ENCODE measurements at regions not wholly inside any gene's neighbourhood (a gene's known extent, or its start where the extent isn't known, plus 50 kb on each side); places are given as distances from the start of the nearest gene placed in this dataset.
A peak's percentile ranks its signal among the peaks of the same experiment; 100 is the strongest.

- no peaks in the 10 kb centered on the region for H3K9me3 ChIP-seq (ENCODE audit: control insufficient read depth in 2 of 3, insufficient read depth in 1 of 3, low read length in 3 of 3)
- H3K36me3 ChIP-seq (ENCODE audit: control insufficient read depth in 2 of 3, insufficient read depth in 3 of 3, low read length in 3 of 3): no peaks in the 10 kb centered on the region
- FAIRE-seq: no peak
Measured at GRCh38 chr2:184507254-184507653, 91.1 kb upstream of the ZNF804A start.

GRCh38 chr2:184517402-184517801 lies 80.9 kb upstream of the ZNF804A start:
- no peak for TF ChIP-seq CTCF (IDR thresholded peaks at IDR 0.05; ENCODE audit: borderline replicate concordance, extremely low read depth, insufficient read depth)
- no peaks in the 10 kb centered on the region for H3K4me1 ChIP-seq (ENCODE audit: control insufficient read depth in 2 of 3, insufficient read depth in 2 of 3, low read depth in 1 of 3, low read length in 3 of 3)
- H3K9me3 ChIP-seq (ENCODE audit: control insufficient read depth in 2 of 3, insufficient read depth in 1 of 3, low read length in 3 of 3): no peaks in the 10 kb centered on the region
- no peak overlapping the region for H3K9ac ChIP-seq (ENCODE audit: low read length in 3 of 3)
- H3K4me3 ChIP-seq (ENCODE audit: low read length in 3 of 3): no peak overlapping the region
- H3K27me3 ChIP-seq (ENCODE audit: control insufficient read depth, insufficient read depth, low read length): no peaks in the 10 kb centered on the region
- H3K36me3 ChIP-seq (ENCODE audit: control insufficient read depth in 2 of 3, insufficient read depth in 3 of 3, low read length in 3 of 3): no peaks in the 10 kb centered on the region
- intact Hi-C loops (cut with DNase I): no loop called here
- DNase-seq (no peak), FAIRE-seq (no peak)
- no peak overlapping the region for H3K27ac ChIP-seq (ENCODE audit: low read depth in 2 of 2, low read length in 2 of 2)

More at GRCh38 chr2:184507254-184507653, 91.1 kb upstream of the ZNF804A start:
- Histone ChIP-seq H3K27me3 (ENCODE audit: control insufficient read depth, insufficient read depth, low read length) (no peaks in the 10 kb centered on the region), H3K4me3 (ENCODE audit: low read length in 3 of 3) (no peak overlapping the region), H3K9ac (ENCODE audit: low read length in 3 of 3) (no peak overlapping the region), H3K27ac (ENCODE audit: low read depth in 2 of 2, low read length in 2 of 2) (no peak overlapping the region), H3K4me1 (ENCODE audit: control insufficient read depth in 2 of 3, insufficient read depth in 2 of 3, low read depth in 1 of 3, low read length in 3 of 3) (no peaks in the 10 kb centered on the region)
- intact Hi-C loops (cut with DNase I): no loop called here
- no peak for DNase-seq
- TF ChIP-seq CTCF (IDR thresholded peaks at IDR 0.05; ENCODE audit: borderline replicate concordance, extremely low read depth, insufficient read depth): no peak

- TF ChIP-seq CTCF (IDR thresholded peaks at IDR 0.05; ENCODE audit: borderline replicate concordance, extremely low read depth, insufficient read depth): no peak
- H3K9me3 ChIP-seq (ENCODE audit: control insufficient read depth in 2 of 3, insufficient read depth in 1 of 3, low read length in 3 of 3): no peaks in the 10 kb centered on the region
- no peaks in the 10 kb centered on the region for H3K36me3 ChIP-seq (ENCODE audit: control insufficient read depth in 2 of 3, insufficient read depth in 3 of 3, low read length in 3 of 3)
- H3K4me1 ChIP-seq (ENCODE audit: control insufficient read depth in 2 of 3, insufficient read depth in 2 of 3, low read depth in 1 of 3, low read length in 3 of 3): no peaks in the 10 kb centered on the region
- H3K27me3 ChIP-seq (ENCODE audit: control insufficient read depth, insufficient read depth, low read length): no peaks in the 10 kb centered on the region
- H3K9ac ChIP-seq (ENCODE audit: low read length in 3 of 3): no peak overlapping the region
- H3K27ac ChIP-seq (ENCODE audit: low read depth in 2 of 2, low read length in 2 of 2): no peak overlapping the region
- no peak for DNase-seq
- no peak overlapping the region for H3K4me3 ChIP-seq (ENCODE audit: low read length in 3 of 3)
- FAIRE-seq: no peak
- intact Hi-C loops (cut with DNase I): no loop called here
Measured at GRCh38 chr2:184520441-184520840, 77.9 kb upstream of the ZNF804A start.

- no peak overlapping the region for H3K4me3 ChIP-seq (ENCODE audit: low read length in 3 of 3)
- TF ChIP-seq CTCF (IDR thresholded peaks at IDR 0.05; ENCODE audit: borderline replicate concordance, extremely low read depth, insufficient read depth): no peak
- no peaks in the 10 kb centered on the region for H3K36me3 ChIP-seq (ENCODE audit: control insufficient read depth in 2 of 3, insufficient read depth in 3 of 3, low read length in 3 of 3)
- intact Hi-C loops (cut with DNase I): no loop called here
- FAIRE-seq (no peak), DNase-seq (peak in 1 of 5 donors; percentile 49)
- H3K4me1 ChIP-seq (ENCODE audit: control insufficient read depth in 2 of 3, insufficient read depth in 2 of 3, low read depth in 1 of 3, low read length in 3 of 3): no peaks in the 10 kb centered on the region
- no peak overlapping the region for H3K9ac ChIP-seq (ENCODE audit: low read length in 3 of 3)
- no peak overlapping the region for H3K27ac ChIP-seq (ENCODE audit: low read depth in 2 of 2, low read length in 2 of 2)
- peaks cover 0 to 13% (median 7%) of the 10 kb centered on the region in 3 donors for H3K9me3 ChIP-seq (ENCODE audit: control insufficient read depth in 2 of 3, insufficient read depth in 1 of 3, low read length in 3 of 3)
- H3K27me3 ChIP-seq (ENCODE audit: control insufficient read depth, insufficient read depth, low read length): no peaks in the 10 kb centered on the region
Measured at GRCh38 chr2:184523732-184524131, 74.6 kb upstream of the ZNF804A start.
